GM12873 (cell line): ENCODE measurements at regions not wholly inside any gene's neighbourhood (a gene's known extent, or its start where the extent isn't known, plus 50 kb on each side); places are given as distances from the start of the nearest gene placed in this dataset.

Experiments
- CTCF ChIP-seq: IDR thresholded peaks from 2 replicates; pipeline ENCODE4 v1.5.1; 2012; ENCODE audit warnings: low read depth, mild to moderate bottlenecking, moderate library complexity, low read length, control low read depth; ENCODE audit not compliant: insufficient read depth; ENCODE audit errors: missing control alignments

- TF ChIP-seq CTCF, result no peak
Observed at GRCh38 chr4:38202242-38202641, 242.0 kb downstream of the PTTG2 start.

DNA sequence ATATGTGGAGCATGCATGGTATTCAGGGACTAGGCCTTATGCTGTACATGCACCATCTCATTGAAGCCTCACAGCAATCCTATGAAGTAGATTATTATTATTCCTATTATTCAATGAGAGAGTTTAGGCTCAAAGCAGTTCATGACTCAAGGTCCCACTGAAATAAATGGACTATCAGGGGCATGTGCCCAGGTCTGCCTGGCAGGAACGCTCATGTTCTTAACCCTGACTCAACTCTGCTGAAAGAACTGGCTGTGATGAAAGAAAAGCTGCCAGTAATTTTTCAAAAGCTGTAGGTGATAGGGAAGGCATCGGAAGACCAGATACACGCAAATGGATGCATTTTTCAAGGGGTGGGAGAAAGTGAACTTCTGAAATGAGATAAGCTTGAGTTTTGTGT, 243.4 kb downstream of the PTTG2 start:
- TF ChIP-seq CTCF, result no peak

DNA sequence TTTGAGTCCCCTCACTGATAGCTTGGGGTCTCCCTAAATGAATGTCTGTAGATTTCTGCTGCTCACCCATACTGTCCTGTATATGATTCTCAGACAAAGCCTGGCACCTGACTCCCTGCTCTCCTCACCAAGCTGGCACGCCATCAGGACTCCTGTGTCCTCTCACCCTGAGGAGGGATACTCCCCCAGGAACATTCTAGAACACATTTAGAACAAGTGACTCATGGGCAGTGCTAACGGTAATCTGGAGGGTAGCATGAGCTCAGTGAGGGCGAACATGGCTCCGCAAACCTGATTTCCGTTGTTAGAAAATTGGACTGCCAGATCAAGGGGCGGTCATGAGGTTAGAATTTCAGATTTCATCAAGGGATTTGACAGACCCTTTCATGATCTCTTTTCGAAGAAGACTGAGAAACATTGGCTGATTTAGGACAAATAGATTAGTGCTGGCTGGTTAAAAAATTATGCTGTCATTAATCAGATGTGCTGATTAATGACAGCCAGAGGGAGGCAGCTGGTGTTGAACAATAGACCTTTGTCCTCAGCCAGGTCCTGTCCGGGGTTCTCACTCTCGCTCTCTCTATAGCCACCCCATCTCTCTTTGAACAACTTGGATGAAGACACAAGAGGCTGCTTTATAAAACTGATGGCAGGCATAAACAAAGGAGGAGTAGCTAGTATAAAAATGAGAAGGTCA, 244.3 kb downstream of the PTTG2 start:
- no peak for TF ChIP-seq CTCF

DNA sequence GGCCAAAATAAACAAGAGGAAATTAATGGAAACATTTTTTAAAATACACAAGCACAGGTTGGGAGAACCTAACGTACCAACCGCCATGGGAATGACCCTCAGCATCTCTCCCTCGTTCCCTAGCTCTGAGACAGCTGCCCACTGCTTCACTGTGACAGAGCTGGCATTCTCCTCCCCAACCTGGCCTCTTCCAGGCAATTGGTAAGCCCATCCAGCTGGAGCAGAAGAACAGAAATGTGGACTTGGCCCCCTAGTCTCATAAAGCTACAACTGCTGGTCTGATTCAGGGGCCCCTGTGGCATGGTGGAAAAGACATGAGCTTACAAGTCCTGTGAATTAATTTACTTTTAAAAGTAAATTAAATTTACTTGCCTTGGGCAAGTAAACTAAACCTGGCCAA, 245.1 kb downstream of the PTTG2 start:
- TF ChIP-seq CTCF, result no peak

GRCh38 chr4:38207110-38207457, 246.9 kb downstream of the PTTG2 start:
- no peak for TF ChIP-seq CTCF

DNA sequence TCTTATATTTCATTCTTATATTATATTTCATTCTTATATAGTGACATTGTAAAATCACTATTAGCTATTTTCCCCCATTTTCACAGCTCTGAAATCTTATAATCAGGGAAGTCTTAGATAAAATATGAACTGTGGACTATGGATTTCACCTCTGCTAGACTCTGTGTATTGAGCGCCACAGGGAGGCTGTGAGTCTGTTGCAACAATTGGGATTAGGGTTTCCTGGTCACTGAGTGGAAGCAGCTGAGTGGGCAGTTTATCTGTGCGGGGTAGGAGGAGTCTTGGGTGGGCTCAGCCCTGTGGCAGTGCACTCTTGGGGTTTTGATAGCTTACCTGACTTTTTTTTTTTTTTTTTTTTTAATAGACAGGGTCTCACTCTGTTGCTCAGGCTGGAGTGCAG, 249.5 kb downstream of the PTTG2 start:
- TF ChIP-seq CTCF, result no peak

DNA sequence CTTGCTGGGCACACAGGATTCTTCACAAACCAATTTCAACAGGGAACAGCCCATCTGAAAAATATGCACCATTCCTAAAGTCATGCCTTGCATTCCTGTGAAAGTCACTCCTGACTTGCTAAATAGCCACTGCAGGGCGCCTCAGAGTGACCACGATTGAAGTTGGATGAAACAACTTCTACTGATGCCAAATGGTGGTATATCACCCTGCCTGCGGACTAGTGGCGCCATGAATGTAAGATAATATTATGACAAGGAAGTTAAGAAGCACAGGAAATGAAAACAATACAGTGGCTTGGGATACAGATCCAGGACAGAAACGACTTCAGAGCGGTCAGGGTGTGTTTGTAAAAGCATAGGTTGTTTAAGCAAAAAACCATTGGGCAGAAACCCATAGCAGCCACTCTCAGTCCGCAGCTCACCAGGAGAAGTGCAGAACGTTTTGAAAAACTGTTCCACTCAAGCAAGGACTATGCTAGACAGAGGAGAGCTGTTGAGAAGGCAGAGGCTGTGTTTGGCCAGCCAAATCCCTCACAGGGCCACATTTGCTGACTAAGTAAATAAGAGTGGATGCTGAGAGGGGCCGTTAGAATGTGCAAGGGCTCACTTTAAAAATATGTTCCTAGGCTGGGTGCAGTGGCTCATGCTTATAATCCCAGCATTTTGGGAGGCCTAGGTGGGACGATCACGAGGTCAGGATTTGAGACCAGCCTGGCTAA, 250.4 kb downstream of the PTTG2 start:
- no peak for TF ChIP-seq CTCF
